IMR-90 (cell line): ENCODE measurements at regions not wholly inside any gene's neighbourhood (a gene's known extent, or its start where the extent isn't known, plus 50 kb on each side); places are given as distances from the start of the nearest gene placed in this dataset.

ENCODE experiments used
- ATAC-seq: fragments of 200-7000 bp; cut with Tn5 transposase; 2 replicates; pipeline ENCODE4 v1.9.1; 2020; ENCODE audit warnings: low read depth, mild to moderate bottlenecking, moderate library complexity
- BruUV-seq: library from RNA; stranded (reverse); fragments of 400-500 nt; replicated peaks from 2 replicates; lab custom pipeline; 2021; lab: Mats Ljungman, UMichigan
- CTCF ChIA-PET: fragments of 300-600 bp; formaldehyde crosslinking; extraction: SDS; loops from one replicate; lab custom pipeline; 2021; ENCODE audit warnings: antibody characterized with exemption; lab: Yijun Ruan, JAX
- POLR2A ChIA-PET: fragments of 300-600 bp; sonication (Branson Sonifier 250); formaldehyde crosslinking; loops from one replicate; lab custom pipeline; 2022; ENCODE audit warnings: antibody characterized with exemption; ENCODE audit not compliant: unreplicated experiment; lab: Charles Lee
- DNase-seq: peaks from one replicate; pipeline ENCODE4 v3.0.0; 2013
- H2AFZ ChIP-seq: replicated peaks from 2 replicates; pipeline ENCODE3; 2013; ENCODE audit warnings: low read length, mild to moderate bottlenecking; ENCODE audit not compliant: poor library complexity
- H2AK5ac ChIP-seq: 2 replicates; pipeline ENCODE4 v1.6.1; 2013; ENCODE audit warnings: low read depth, low read length, inconsistent platforms
- H2AK9ac ChIP-seq: replicated peaks from 2 replicates; pipeline ENCODE3; 2013; ENCODE audit warnings: mild to moderate bottlenecking, low read depth, low read length, moderate library complexity; ENCODE audit not compliant: poor library complexity
- H2BK120ac ChIP-seq: 2 replicates; pipeline ENCODE4 v1.6.1; 2013; ENCODE audit warnings: low read depth, low read length, inconsistent platforms
- H2BK15ac ChIP-seq: 3 replicates; pipeline ENCODE4 v1.6.1; 2013; ENCODE audit warnings: low read depth, low read length, inconsistent platforms
- H2BK20ac ChIP-seq: 2 replicates; pipeline ENCODE4 v1.6.1; 2013; ENCODE audit warnings: low read depth, mild to moderate bottlenecking, inconsistent platforms, low read length, moderate library complexity
- H2BK5ac ChIP-seq: 2 replicates; pipeline ENCODE4 v1.6.1; 2013; ENCODE audit warnings: mild to moderate bottlenecking, low read depth, low read length, inconsistent platforms; ENCODE audit not compliant: poor library complexity, severe bottlenecking
- H3K14ac ChIP-seq: replicated peaks from 2 replicates; pipeline ENCODE4 v1.6.1; 2013; ENCODE audit warnings: low read depth, low read length, inconsistent platforms
- H3K18ac ChIP-seq: 2 replicates; pipeline ENCODE4 v1.6.1; 2013; ENCODE audit warnings: low read depth, low read length, control low read depth
- H3K23ac ChIP-seq: 2 replicates; pipeline ENCODE4 v1.6.1; 2013; ENCODE audit warnings: low read depth, low read length, inconsistent platforms
- H3K27ac ChIP-seq: 2 replicates; pipeline ENCODE4 v1.5.1; 2013; ENCODE audit warnings: mild to moderate bottlenecking, control low read depth, low read length; ENCODE audit not compliant: insufficient read depth
- H3K27me3 ChIP-seq: 2 replicates; pipeline ENCODE4 v1.6.1; 2013; ENCODE audit warnings: low read length; ENCODE audit not compliant: control insufficient read depth, insufficient read depth
- H3K36me3 ChIP-seq: 2 replicates; pipeline ENCODE4 v1.6.1; 2013; ENCODE audit warnings: low read length, mixed read lengths; ENCODE audit not compliant: control insufficient read depth, insufficient read depth
- H3K4ac ChIP-seq: 2 replicates; pipeline ENCODE4 v1.6.1; 2013; ENCODE audit warnings: low read depth, low read length, inconsistent platforms
- H3K4me1 ChIP-seq: 2 replicates; pipeline ENCODE4 v1.6.1; 2013; ENCODE audit warnings: low read length, mixed read lengths; ENCODE audit not compliant: control insufficient read depth, insufficient read depth
- H3K4me2 ChIP-seq: 2 replicates; pipeline ENCODE4 v1.6.1; 2013; ENCODE audit warnings: low read depth, mild to moderate bottlenecking, control low read depth, low read length, moderate library complexity
- H3K4me3 ChIP-seq: 2 replicates; pipeline ENCODE4 v1.5.1; 2013; ENCODE audit warnings: low read depth, mild to moderate bottlenecking, control low read depth, low read length, moderate library complexity; ENCODE audit not compliant: insufficient read depth
- H3K56ac ChIP-seq: 2 replicates; pipeline ENCODE4 v1.6.1; 2013; ENCODE audit warnings: low read length, inconsistent platforms; ENCODE audit not compliant: insufficient read depth; ENCODE audit errors: extremely low read depth
- H3K79me1 ChIP-seq, 2 experiments: 2 replicates each; pipeline ENCODE4 v1.6.1; 2013; ENCODE audit warnings: low read length in 2 of 2, inconsistent platforms in 1 of 2, low read depth in 1 of 2
- H3K9ac ChIP-seq: 2 replicates; pipeline ENCODE4 v1.6.1; 2013; ENCODE audit warnings: low read depth, low read length, control low read depth
- H3K9me1 ChIP-seq: 2 replicates; pipeline ENCODE4 v1.6.1; 2013; ENCODE audit warnings: low read length, inconsistent platforms; ENCODE audit not compliant: insufficient read depth
- H3K9me3 ChIP-seq: 2 replicates; pipeline ENCODE4 v1.6.1; 2013; ENCODE audit warnings: low read length; ENCODE audit not compliant: control insufficient read depth, insufficient read depth
- H4K20me1 ChIP-seq: 2 replicates; pipeline ENCODE4 v1.6.1; 2013; ENCODE audit warnings: low read length, inconsistent platforms; ENCODE audit not compliant: insufficient read depth
- H4K5ac ChIP-seq: 2 replicates; pipeline ENCODE4 v1.6.1; 2013; ENCODE audit warnings: mild to moderate bottlenecking, low read depth, low read length, control low read depth
- H4K8ac ChIP-seq, 2 experiments: 2 replicates each; pipeline ENCODE4 v1.6.1; 2013; ENCODE audit warnings: low read depth in 2 of 2, low read length in 2 of 2, control low read depth in 1 of 2, inconsistent platforms in 1 of 2
- H4K91ac ChIP-seq: 2 replicates; pipeline ENCODE4 v1.6.1; 2013; ENCODE audit warnings: low read depth, low read length, inconsistent platforms; ENCODE audit not compliant: insufficient read depth
- BHLHE40 ChIP-seq: fragments of 150-350 bp; IDR thresholded peaks from 2 replicates; pipeline ENCODE4 v1.6.1; 2016; ENCODE audit warnings: mild to moderate bottlenecking, low read depth, low read length
- CHD1 ChIP-seq: IDR thresholded peaks from 2 replicates; pipeline ENCODE4 v1.6.1; 2012; ENCODE audit warnings: low read depth, low read length, improper control_type of control experiment
- FOS ChIP-seq: fragments of 150-350 bp; IDR thresholded peaks from 2 replicates; pipeline ENCODE4 v1.6.1; 2016; ENCODE audit warnings: low read depth, low read length
- MXI1 ChIP-seq: IDR thresholded peaks from 2 replicates; pipeline ENCODE4 v1.6.1; 2012; ENCODE audit warnings: low read depth, mild to moderate bottlenecking, low read length, moderate library complexity, borderline replicate concordance
- NFE2L2 ChIP-seq: fragments of 150-350 bp; IDR thresholded peaks from 2 replicates; pipeline ENCODE4 v1.6.1; 2016; ENCODE audit warnings: low read depth, mild to moderate bottlenecking, low read length
- RCOR1 ChIP-seq: IDR thresholded peaks from 2 replicates; pipeline ENCODE4 v1.6.1; 2012; ENCODE audit warnings: mild to moderate bottlenecking, low read length, improper control_type of control experiment; ENCODE audit not compliant: insufficient replicate concordance
- SMC3 ChIP-seq: fragments of 150-350 bp; IDR thresholded peaks from 2 replicates; pipeline ENCODE4 v1.6.1; 2016; ENCODE audit warnings: low read depth, mild to moderate bottlenecking, antibody characterized with exemption, low read length, moderate library complexity
- USF2 ChIP-seq: fragments of 150-350 bp; IDR thresholded peaks from 2 replicates; pipeline ENCODE4 v1.6.1; 2017; ENCODE audit warnings: mild to moderate bottlenecking, antibody characterized with exemption, low read length, low read depth
- WGBS, 2 experiments: methylation state at CpG; one replicate each; pipeline versions ENCODE4 v1.1.5 to v1.1.7; 2013; ENCODE audit warnings: missing lambda C conversion rate in 2 of 2; ENCODE audit not compliant: insufficient read length in 1 of 2; ENCODE audit errors: extremely low coverage in 2 of 2; 5-methylcytosine and 5-hydroxymethylcytosine counted together
- dilution Hi-C: fragments of 300-500 bp; cut with HindIII; formaldehyde crosslinking; loops from one replicate; pipeline ENCODE4 v1.14.3; 2018; ENCODE audit warnings: low sequenced_read_pairs; ENCODE audit not compliant: unreplicated experiment
- in situ Hi-C: fragments of 300-500 bp; cut with MboI; formaldehyde crosslinking; loops from 3 replicates; pipeline ENCODE4 v1.14.3; 2019; ENCODE audit warnings: low sequenced_read_pairs, inconsistent platforms, mixed read lengths
- intact Hi-C: fragments of 100-400 bp; cut with micrococcal nuclease; formaldehyde crosslinking; loops from 2 replicates; pipeline ENCODE4 v1.10.0; 2022

- Histone ChIP-seq H3K23ac (no peak overlapping the region), H3K9me3 (no peaks in the 10 kb centered on the region), H4K20me1 (no peaks in the 10 kb centered on the region), H3K56ac (no peak overlapping the region), H3K27me3 (no peaks in the 10 kb centered on the region), H3K27ac (no peak overlapping the region), H2BK120ac (no peak overlapping the region), H2AK5ac (no peak overlapping the region), H3K4ac (no peak overlapping the region), H3K4me3 (no peak overlapping the region), H3K9me1 (no peaks in the 10 kb centered on the region), H3K36me3 (no peaks in the 10 kb centered on the region), H2BK20ac (no peak overlapping the region), H2AFZ (no peak overlapping the region), H2BK15ac (no peak overlapping the region), H3K4me1 (no peaks in the 10 kb centered on the region), H2AK9ac (no peak overlapping the region), H4K5ac (no peak overlapping the region), H4K8ac (no peak overlapping the region), H2BK5ac (no peak overlapping the region), H4K91ac (no peak overlapping the region), H3K9ac (no peak overlapping the region), H3K14ac (no peak overlapping the region), H3K4me2 (no peak overlapping the region), H3K79me1 (no peaks in the 10 kb centered on the region), H3K18ac (no peak overlapping the region)
- POLR2A ChIA-PET, result no interaction called here
- intact Hi-C loops, result no loop called here
- TF ChIP-seq BHLHE40 (no peak), NFE2L2 (no peak), FOS (no peak), CHD1 (no peak), MXI1 (no peak), SMC3 (no peak), USF2 (no peak), RCOR1 (no peak)
- no CpG with 5 or more reads among the region's 5 CpGs for WGBS, 2 experiments
- BruUV-seq, result no TSS peak
- DNase-seq (no peak), ATAC-seq (no peak)
- in situ Hi-C loops, result no loop called here
- CTCF ChIA-PET, result no interaction called here
- dilution Hi-C loops, result no loop called here
These were observed 249.7 kb downstream of the ACTR3 start for GRCh38 chr2:114139542-114139941.
